Activated CD4-positive, alpha-beta T cell treated with anti-CD3 and anti-CD28 coated beads, Interleukin-2, Interleukin-4, amounts not matched to agents 100 ng/mL and 50 ng/mL, durations not matched to agents 16 hours and 8 hours (primary cell): ENCODE measurements at regions not wholly inside any gene's neighbourhood (a gene's known extent, or its start where the extent isn't known, plus 50 kb on each side); places are given as distances from the start of the nearest gene placed in this dataset.

Source experiments
- DNase-seq: peaks from one replicate; pipeline ENCODE4 v3.0.0-alpha.2; 2020; ENCODE audit warnings: low spot score

DNA sequence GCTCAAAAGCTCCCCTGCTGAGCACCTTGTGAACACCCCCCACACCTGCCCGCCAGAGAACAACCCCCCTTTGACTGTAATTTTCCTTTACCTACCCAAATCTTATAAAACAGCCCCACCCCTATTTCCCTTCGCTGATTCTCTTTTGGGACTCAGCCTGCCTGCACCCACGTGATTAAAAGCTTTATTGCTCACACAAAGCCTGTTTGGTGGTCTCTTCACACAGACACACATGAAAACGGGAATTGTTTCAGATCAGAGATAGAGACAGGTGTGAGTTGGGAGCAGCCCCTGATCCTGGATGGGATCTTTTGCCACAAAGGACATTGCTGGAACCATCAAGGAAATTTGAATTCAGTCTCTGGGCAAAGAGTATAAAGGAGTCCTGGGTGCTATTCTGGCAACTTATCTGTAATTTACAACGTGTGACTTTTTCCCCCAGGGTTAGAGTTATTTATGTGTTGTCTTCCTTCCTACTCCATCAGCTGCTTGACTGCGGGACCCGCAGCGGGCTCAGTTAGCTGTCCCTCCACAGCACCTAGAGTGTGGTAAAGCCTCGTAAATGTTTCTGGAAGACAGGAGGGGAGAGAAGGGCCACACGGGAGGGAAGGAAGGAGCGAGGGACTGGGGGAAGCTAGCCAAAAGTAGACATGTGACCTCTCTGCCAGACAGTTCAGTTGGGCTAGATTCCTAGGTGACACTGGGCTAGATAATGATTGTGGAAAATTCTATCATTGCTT lies 437.0 kb downstream of the ZNF608 start:
- DNase-seq: no peak

- no peak for DNase-seq
Observed at GRCh38 chr5:124303366-124303765, 443.1 kb downstream of the ZNF608 start.

GRCh38 chr5:124302533-124302932 lies 443.9 kb downstream of the ZNF608 start:
- no peak for DNase-seq

- DNase-seq: no peak
Observed at GRCh38 chr5:124301850-124302249, 444.6 kb downstream of the ZNF608 start.

- no peak for DNase-seq
Observed at GRCh38 chr5:124300815-124301621, 445.4 kb downstream of the ZNF608 start.

DNA sequence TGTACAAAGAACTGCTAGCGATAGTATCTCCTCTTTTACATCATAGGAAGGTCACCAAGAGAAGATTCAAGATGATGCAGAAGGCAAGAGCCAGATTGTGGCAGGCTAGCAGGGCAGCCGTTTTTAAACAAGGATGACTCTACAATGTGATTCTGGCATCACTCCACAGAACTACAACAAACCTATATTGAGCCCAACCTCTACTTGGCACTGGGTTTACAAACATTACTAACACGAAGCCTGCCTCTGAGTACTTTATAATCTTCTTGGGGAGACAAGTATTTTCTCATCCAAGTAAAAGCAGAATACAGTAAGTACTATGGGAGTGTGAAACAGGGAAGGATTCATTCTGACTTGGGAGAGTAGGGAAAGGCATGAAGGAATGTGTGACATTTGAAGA lies 448.6 kb downstream of the ZNF608 start:
- DNase-seq: no peak

- no peak for DNase-seq
Observed at GRCh38 chr5:124292322-124292855, 454.1 kb downstream of the ZNF608 start.

DNA sequence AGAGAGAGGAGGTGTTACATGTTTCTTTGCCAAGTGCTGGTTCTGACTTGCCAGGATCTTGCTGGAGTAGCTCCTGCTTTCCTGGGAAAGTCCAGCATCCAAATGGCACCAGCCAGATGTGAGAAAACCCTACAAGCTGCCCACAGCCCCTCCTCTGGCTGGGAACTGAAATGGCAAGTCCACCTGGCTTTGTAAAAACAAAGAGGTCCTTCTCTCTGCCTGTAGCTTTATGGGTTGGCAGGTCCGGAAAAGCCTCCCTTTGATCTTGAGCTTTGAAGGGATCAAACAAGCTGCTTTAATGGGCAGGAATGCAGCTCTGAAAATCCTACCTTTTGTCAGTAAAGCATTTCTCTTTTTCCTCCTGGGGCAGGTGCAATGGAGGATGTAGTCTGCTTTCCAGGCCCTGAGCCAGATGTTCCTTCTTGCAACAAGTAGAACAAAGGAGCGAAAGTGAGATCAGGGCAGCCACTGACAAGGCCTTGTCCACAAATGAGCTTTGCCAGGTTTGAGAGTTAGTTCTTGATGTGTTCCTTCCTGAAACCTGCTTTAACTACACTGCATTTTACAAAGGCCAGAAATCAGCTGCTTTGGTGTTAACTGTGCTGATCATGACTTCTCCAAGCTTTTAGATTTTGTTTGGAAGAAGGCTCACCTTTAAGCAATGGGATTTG lies 456.7 kb downstream of the ZNF608 start:
- DNase-seq: no peak

DNA sequence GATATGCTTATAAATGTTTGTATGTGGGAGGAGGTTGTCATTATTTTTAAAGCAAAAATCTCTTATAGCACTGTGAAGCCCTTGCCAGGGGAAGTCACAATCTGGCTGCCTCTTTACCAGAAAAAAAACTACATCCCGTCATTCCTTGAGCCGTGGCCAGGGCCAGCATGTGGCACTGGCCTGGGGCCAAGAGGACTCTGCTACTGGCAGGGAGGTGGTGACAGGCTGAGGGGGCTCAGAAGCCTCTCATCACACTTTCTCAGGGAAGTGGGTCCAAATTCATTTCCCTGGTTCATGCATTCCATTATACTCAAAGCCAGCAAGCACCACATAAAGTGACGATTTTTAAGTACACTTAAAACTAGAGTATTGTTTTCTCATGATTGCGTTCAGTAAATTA lies 457.3 kb downstream of the ZNF608 start:
- DNase-seq: no peak

DNA sequence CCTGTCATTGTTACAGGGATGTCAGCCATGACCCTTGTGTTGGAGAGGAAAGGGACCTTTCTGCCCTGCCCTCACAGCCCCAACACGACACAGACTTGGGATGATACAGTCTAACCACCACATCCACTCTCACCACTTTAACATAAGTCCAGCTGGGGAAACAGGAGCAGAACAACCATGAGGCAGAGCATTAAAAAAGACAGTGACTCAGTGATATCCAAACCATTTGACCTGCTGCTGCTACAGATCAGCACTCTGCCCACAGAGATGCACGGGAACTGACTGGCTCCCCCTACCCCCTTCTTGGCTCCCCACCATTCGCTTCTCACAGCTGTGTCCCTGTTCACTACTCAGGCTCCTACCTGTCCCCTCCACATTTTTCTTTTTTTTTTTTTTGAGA lies 458.6 kb downstream of the ZNF608 start:
- DNase-seq: no peak

GRCh38 chr5:124285733-124286132 lies 460.7 kb downstream of the ZNF608 start:
- DNase-seq: no peak

DNA sequence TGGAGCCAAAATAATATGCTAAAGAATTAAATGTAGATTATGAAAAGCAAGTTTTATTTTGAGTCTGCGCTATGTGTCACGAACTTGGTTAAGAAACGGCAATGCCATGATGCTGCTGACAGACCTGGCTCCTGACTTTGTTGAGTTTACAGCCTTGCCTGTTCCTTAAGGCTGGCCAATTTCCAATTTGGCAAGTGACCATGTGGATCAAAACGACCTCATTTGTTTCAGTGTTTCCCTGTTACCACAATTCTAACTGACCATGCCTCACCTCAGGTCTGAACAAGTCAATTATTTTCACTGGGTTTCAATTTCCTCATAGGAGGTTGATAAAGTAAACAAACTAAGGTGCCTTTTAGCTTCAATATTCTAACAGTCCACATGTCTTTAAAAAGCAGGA lies 461.4 kb downstream of the ZNF608 start:
- DNase-seq: no peak

GRCh38 chr5:124283031-124283430 lies 463.4 kb downstream of the ZNF608 start:
- no peak for DNase-seq

DNA sequence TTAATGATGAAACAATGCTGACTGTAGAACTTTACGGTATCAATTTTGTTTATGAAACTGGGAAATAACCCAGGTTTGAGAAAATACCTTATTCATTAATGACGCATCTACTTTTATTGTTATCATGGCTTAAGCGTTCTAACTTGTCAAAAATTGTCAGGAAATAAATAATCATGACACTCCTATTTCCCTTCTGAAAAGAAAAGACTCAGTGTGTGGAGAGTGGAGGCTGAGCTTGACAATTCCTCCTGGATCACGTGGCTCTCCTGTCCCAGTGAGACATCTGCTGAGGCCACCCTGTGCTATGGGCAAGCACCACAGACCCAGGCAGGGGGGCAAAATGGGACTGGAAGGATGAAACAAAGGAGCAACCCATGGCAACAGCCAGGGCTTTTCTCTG lies 466.4 kb downstream of the ZNF608 start:
- no peak for DNase-seq

- DNase-seq: no peak
Observed at GRCh38 chr5:124279146-124279876, 467.1 kb downstream of the ZNF608 start.

GRCh38 chr5:124278636-124279035 lies 467.8 kb downstream of the ZNF608 start:
- DNase-seq: no peak

DNA sequence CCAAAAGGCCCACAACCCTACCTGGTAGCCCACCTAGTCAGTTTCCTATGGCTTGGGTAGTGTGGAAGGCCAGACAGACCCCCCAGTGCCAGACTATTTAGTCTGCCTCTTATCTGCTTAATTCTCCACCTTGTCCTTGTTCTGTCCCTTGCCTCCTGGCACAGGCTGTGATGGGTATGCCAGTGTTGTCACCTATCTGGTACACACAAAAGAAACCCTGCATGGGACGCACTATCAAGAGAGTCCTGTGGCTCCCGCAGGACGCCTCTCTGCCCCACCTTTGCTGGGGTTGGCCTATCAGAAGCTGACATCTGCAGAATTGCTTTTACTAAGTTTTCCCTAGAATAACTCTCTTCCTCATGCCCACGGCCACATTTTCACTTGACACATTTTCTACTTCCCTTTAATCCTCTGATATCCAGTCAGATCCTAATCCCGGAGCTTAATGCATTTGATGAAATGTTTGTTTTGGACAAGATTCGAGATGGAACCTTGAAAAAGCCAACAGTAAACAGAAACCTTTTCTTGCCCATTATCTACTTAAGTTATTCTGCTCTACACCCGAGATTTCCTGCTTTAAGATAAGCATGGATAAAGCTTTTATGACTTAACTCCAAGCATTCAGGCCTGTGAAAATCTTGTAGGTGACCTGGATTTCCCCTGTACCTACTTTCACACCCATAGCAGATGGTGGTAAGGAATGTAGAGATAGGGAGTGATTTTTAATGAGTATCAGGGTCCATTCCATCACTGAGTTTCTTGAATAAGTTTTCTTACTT lies 468.5 kb downstream of the ZNF608 start:
- no peak for DNase-seq

DNA sequence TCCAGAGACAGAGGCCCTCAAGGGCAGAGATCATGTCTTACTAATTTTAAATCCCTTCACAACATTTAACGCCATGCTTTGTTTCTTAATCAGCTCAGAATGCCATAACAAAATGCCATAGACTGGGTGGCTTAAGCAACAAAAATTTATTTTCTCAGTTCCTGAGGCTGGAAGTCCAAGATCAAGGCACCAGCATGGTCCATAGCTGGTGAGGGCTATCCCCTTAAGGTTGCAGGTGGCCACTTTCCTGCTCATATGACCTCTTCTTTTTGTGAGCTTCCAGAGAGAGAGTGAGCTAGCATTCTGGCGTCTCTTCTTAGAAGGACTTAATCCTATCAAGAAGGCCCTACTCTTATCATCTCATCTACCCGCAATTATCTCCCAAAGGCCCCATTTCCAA lies 470.3 kb downstream of the ZNF608 start:
- no peak for DNase-seq

DNA sequence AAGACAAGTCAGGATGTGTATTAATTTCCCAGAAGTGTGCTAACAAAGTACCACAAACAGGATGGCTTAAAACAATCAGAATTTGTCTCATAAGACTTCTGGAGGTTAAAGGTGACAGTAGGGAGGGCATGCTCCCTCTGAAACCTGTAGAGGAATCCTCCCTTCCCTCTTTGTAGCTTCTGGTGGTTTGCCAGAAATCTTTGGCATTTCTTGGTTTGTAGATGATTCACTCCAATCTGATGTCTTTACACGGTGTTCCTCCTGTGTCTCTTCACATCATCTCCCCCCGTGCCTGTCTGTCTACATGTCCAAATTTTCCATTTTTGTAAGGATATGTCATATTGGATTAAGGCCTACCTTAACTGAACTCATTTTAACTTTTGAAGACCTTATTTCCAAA lies 471.5 kb downstream of the ZNF608 start:
- DNase-seq: no peak

- DNase-seq: no peak
Observed at GRCh38 chr5:124264499-124264898, 481.9 kb downstream of the ZNF608 start.
